Heart left ventricle (tissue), 16 donors: ENCODE measurements at regions not wholly inside any gene's neighbourhood (a gene's known extent, or its start where the extent isn't known, plus 50 kb on each side); places are given as distances from the start of the nearest gene placed in this dataset.

Experiments
- ATAC-seq, 4 donors: fragments of 200-7000 bp; cut with Tn5 transposase; one replicate each; pipeline ENCODE4 v1.9.1; 2020 to 2022; ENCODE audit warnings: moderate library complexity in 4 of 4, mild to moderate bottlenecking in 3 of 4, moderate number of reproducible peaks in 1 of 4
- DNase-seq, 5 donors: peaks; one replicate each; pipeline ENCODE4 v3.0.0-alpha.2; 2020
- H3K27ac ChIP-seq, 12 donors: fragments of 200-600 bp; sonication (generic) in 4 of 12; one replicate each; pipeline versions ENCODE4 v1.5.0 to v1.8.0; 2016 to 2022; ENCODE audit warnings: mild to moderate bottlenecking in 2 of 12
- H3K27me3 ChIP-seq, 9 donors: fragments of 200-600 bp; sonication (generic) in 2 of 9; one replicate each; pipeline versions ENCODE4 v1.5.1 to v1.8.0; 2016 to 2022; ENCODE audit warnings: mild to moderate bottlenecking in 3 of 9
- H3K36me3 ChIP-seq, 9 donors: fragments of 200-600 bp; sonication (generic) in 2 of 9; one replicate each; pipeline versions ENCODE4 v1.5.0 to v1.8.0; 2018 to 2022; ENCODE audit warnings: mild to moderate bottlenecking in 2 of 9
- H3K4me1 ChIP-seq, 12 donors: fragments of 200-600 bp; sonication (generic) in 4 of 12; one replicate each; pipeline versions ENCODE4 v1.5.0 to v1.8.0; 2016 to 2022; ENCODE audit warnings: mild to moderate bottlenecking in 3 of 12
- H3K4me3 ChIP-seq, 12 donors: fragments of 200-600 bp; sonication (generic) in 4 of 12; one replicate each; pipeline versions ENCODE4 v1.5.0 to v1.8.0; 2017 to 2022; ENCODE audit warnings: mild to moderate bottlenecking in 9 of 12, moderate library complexity in 4 of 12
- H3K9me3 ChIP-seq, 12 donors: fragments of 200-600 bp; sonication (generic) in 4 of 12; one replicate each; pipeline versions ENCODE4 v1.5.0 to v1.8.0; 2016 to 2022; ENCODE audit warnings: mild to moderate bottlenecking in 1 of 12
- POLR2A ChIP-seq, 2 donors: fragments of 450-650 bp; IDR thresholded peaks; one replicate each; pipeline ENCODE4 v1.6.1; 2017; ENCODE audit warnings: antibody characterized with exemption in 2 of 2, mild to moderate bottlenecking in 2 of 2, moderate library complexity in 2 of 2
- WGBS, 4 donors: extraction: QIAGEN DNeasy Blood & Tissue Kit in 2 of 4; methylation state at CpG; one replicate each; pipeline versions ENCODE4 v1.1.5 to v1.1.7; 2013 to 2018; 5-methylcytosine and 5-hydroxymethylcytosine counted together
- intact Hi-C, 10 donors: fragments of 100-400 bp; cut with DNase I; formaldehyde crosslinking; loops; one replicate each; pipeline versions ENCODE4 v1.11.1 to v1.14.2; 2022
- TF ChIP-seq, protein P1 (sequence below), 12 donors: fragments of 200-600 bp; sonication (generic) in 4 of 12; IDR thresholded peaks; one replicate each; pipeline versions ENCODE4 v1.5.0 to v1.8.0; 2018 to 2022; ENCODE audit warnings: antibody characterized with exemption in 12 of 12, mild to moderate bottlenecking in 5 of 12
- donor health status: ischemic (EF 13 %, LVEDD 7.1; RV severe dilation, severe dysfunction).
- donor health status: healthy with polysubstance abuse.
- donor health status: DM: no; HTN: yes; CAD: no.
- donor health status: DM: no; HTN: no; CAD: no.
- donor health status: ischemic (EF 25% LVEDD 6.9; RV normal size, moderate dysfunction).
- donor health status: ischemic (EF 25% LVEDD 5.7; RV mildly dilated, moderate dysfunction).
- donor health status: healthy.
- donor health status: DM: yes; HTN: yes; CAD: no.
- donor health status: ischemic (EF 35%, LVEDD 5.7; RV mildly dilated, moderate dysfunction).
- donor health status: nonischemic (EF 11% LVEDD 7.7; RV severe dilation, severe dysfunction).
- donor health status: DM: yes; HTN: yes; CAD: no.
- donor health status: PGD.
- donor health status: ischemic (EF 29% LVEDD 5.4; RV normal size, mild dysfunction).
- donor health status: nonischemic (EF 23%, LVEDD 6.1; RV moderate dilation, normal function).

GRCh38 chr17:62868008-62868407 lies 59.9 kb upstream of the MARCHF10 start:
- peaks cover 0 to 3% (median 0%) of the 10 kb centered on the region in 12 donors for H3K9me3 ChIP-seq
- H3K4me3 ChIP-seq, result no peak overlapping the region
- no peak overlapping the region for H3K27ac ChIP-seq
- intact Hi-C loops, result loop anchor here in 1 of 10 donors (5.0 kb wide), 1 partner anchor 34 kb away; no protein-coding TSS in a partner anchor
- no peaks in the 10 kb centered on the region for H3K4me1 ChIP-seq
- no peak for DNase-seq
- TF ChIP-seq, protein P1, sequence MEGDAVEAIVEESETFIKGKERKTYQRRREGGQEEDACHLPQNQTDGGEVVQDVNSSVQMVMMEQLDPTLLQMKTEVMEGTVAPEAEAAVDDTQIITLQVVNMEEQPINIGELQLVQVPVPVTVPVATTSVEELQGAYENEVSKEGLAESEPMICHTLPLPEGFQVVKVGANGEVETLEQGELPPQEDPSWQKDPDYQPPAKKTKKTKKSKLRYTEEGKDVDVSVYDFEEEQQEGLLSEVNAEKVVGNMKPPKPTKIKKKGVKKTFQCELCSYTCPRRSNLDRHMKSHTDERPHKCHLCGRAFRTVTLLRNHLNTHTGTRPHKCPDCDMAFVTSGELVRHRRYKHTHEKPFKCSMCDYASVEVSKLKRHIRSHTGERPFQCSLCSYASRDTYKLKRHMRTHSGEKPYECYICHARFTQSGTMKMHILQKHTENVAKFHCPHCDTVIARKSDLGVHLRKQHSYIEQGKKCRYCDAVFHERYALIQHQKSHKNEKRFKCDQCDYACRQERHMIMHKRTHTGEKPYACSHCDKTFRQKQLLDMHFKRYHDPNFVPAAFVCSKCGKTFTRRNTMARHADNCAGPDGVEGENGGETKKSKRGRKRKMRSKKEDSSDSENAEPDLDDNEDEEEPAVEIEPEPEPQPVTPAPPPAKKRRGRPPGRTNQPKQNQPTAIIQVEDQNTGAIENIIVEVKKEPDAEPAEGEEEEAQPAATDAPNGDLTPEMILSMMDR (IDR thresholded peaks at IDR 0.05), result no peak
- TF ChIP-seq POLR2A (IDR thresholded peaks at IDR 0.05), result no peak
- 88 to 95% (median 90%) methylated on average over 4 of the region's 4 CpGs for WGBS, 4 donors
- no peaks in the 10 kb centered on the region for H3K36me3 ChIP-seq
- peaks cover 0 to 3% (median 0%) of the 10 kb centered on the region in 9 donors for H3K27me3 ChIP-seq
- ATAC-seq, result no peak

DNA sequence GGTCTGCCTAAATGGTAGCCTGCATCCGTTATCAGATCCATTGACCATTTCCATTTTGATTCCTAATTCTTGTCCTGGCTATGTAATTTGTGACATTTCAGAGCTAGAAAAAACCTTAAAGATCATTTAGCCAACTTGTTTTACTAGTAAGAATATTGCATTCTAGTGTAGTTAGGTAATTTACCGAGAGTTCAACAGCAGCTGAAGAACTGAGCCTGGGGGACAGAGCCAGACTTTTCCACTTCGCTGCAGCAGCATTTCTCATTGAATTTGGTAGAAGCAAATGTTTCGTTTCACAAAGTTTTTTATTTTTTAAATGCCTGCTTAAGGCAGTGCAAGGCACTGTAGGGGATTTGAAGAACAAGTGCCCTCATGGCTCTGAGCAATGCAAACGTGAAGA lies 59.2 kb upstream of the MARCHF10 start:
- H3K27ac ChIP-seq, result no peak overlapping the region
- no peak for TF ChIP-seq POLR2A (IDR thresholded peaks at IDR 0.05)
- TF ChIP-seq, protein P1 (IDR thresholded peaks at IDR 0.05), result no peak

GRCh38 chr17:62866471-62866870 lies 58.4 kb upstream of the MARCHF10 start:
- H3K9me3 ChIP-seq, result peaks cover 0 to 3% (median 0%) of the 10 kb centered on the region in 12 donors
- intact Hi-C loops, result loop anchor here in 1 of 10 donors (5.0 kb wide), 1 partner anchor 36 kb away; no protein-coding TSS in a partner anchor
- TF ChIP-seq, protein P1 (IDR thresholded peaks at IDR 0.05), result no peak
- TF ChIP-seq POLR2A (IDR thresholded peaks at IDR 0.05), result no peak
- DNase-seq (no peak), ATAC-seq (no peak)
- H3K36me3 ChIP-seq, result no peaks in the 10 kb centered on the region
- WGBS, 4 donors, result 62 to 74% (median 71%) methylated on average over 3 of the region's 3 CpGs
- H3K4me1 ChIP-seq, result no peaks in the 10 kb centered on the region
- peaks cover 0 to 3% (median 0%) of the 10 kb centered on the region in 9 donors for H3K27me3 ChIP-seq
- no peak overlapping the region for H3K4me3 ChIP-seq
- no peak overlapping the region for H3K27ac ChIP-seq

More for the DNA sequence above, 59.2 kb upstream of the MARCHF10 start:
- Histone ChIP-seq H3K27me3 (peaks cover 0 to 3% (median 0%) of the 10 kb centered on the region in 9 donors), H3K9me3 (peaks cover 0 to 3% (median 0%) of the 10 kb centered on the region in 12 donors), H3K36me3 (no peaks in the 10 kb centered on the region), H3K4me1 (no peaks in the 10 kb centered on the region), H3K4me3 (no peak overlapping the region)
- intact Hi-C loops, result loop anchor here in 1 of 10 donors (5.0 kb wide), 1 partner anchor 35 kb away; no protein-coding TSS in a partner anchor
- 82 to 90% (median 86%) methylated on average over 5 of the region's 5 CpGs for WGBS, 4 donors
- ATAC-seq (no peak), DNase-seq (no peak)

DNA sequence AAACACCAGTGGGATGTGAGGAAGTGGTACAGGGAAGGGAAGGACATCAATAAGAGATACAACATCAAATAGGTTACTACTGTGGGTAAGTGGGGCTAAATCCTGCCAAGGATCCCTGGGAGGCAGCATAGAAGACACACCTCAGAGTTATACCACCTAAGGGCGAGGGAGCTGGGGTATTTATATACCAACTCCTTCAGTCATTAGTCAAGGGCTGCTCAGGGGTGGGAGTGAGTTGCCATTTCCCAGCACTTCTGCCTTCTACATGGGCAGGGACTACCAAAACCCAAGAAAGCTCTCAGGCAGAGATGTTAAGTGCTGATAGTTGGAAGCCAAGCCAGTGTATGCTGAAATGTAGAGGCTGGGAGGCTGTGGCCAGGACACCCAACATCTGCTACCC lies 57.5 kb upstream of the MARCHF10 start:
- Histone ChIP-seq H3K27me3 (peaks cover 0 to 3% (median 0%) of the 10 kb centered on the region in 9 donors), H3K27ac (no peak overlapping the region), H3K4me1 (no peaks in the 10 kb centered on the region), H3K9me3 (peaks cover 0 to 3% (median 0%) of the 10 kb centered on the region in 12 donors), H3K36me3 (no peaks in the 10 kb centered on the region), H3K4me3 (no peak overlapping the region)
- TF ChIP-seq, protein P1 (IDR thresholded peaks at IDR 0.05), result no peak
- TF ChIP-seq POLR2A (IDR thresholded peaks at IDR 0.05), result no peak
- DNase-seq (no peak), ATAC-seq (no peak)
- WGBS, 4 donors, result 88 to 100% (median 95%) methylated on average over 1 of the region's 1 CpG
- intact Hi-C loops, result loop anchor here in 1 of 10 donors (5.0 kb wide), 1 partner anchor 37 kb away; no protein-coding TSS in a partner anchor
